Adrenal gland (tissue), 9 donors: ENCODE measurements at regions not wholly inside any gene's neighbourhood (a gene's known extent, or its start where the extent isn't known, plus 50 kb on each side); places are given as distances from the start of the nearest gene placed in this dataset.

Experiments used
- DNase-seq, 7 donors: peaks; one replicate each; pipeline ENCODE4 v3.0.0-alpha.2; 2019 to 2020
- H3K27ac ChIP-seq, 5 donors: fragments of 200-600 bp; sonication (generic) in 4 of 5; 1 replicate in 3 of 5; 2 replicates in 2 of 5; pipeline versions ENCODE4 v1.5.1 to v1.8.0; 2016 to 2020; ENCODE audit warnings: mild to moderate bottlenecking in 1 of 5
- H3K27me3 ChIP-seq: fragments of 200-600 bp; 2 replicates; pipeline ENCODE4 v1.8.0; 2021
- H3K36me3 ChIP-seq, 2 donors: fragments of 200-600 bp; replicated peaks in 1 of 2; 1 replicate in 1 of 2; 2 replicates in 1 of 2; pipeline versions ENCODE4 v1.5.1 to v1.8.0; 2018 to 2022
- H3K4me1 ChIP-seq, 2 donors: fragments of 200-600 bp; replicated peaks in 1 of 2; 1 replicate in 1 of 2; 2 replicates in 1 of 2; pipeline versions ENCODE4 v1.5.1 to v1.8.0; 2018 to 2021
- H3K4me3 ChIP-seq, 4 donors: fragments of 200-600 bp; sonication (generic) in 3 of 4; one replicate each; pipeline ENCODE4 v1.5.1; 2016 to 2018
- H3K9me3 ChIP-seq, 3 donors: fragments of 200-600 bp; sonication (generic) in 1 of 3; replicated peaks in 1 of 3; 1 replicate in 2 of 3; 2 replicates in 1 of 3; pipeline versions ENCODE4 v1.5.1 to v1.8.0; 2016 to 2021
- CTCF ChIP-seq, 6 experiments: fragments of 450-650 bp in 4 of 6; fragments of 200-600 bp in 2 of 6; sonication (generic) in 1 of 6; IDR thresholded peaks; 1 replicate in 5 of 6; 2 replicates in 1 of 6; pipeline versions ENCODE4 v1.5.1 to v1.8.0; 2016 to 2021; ENCODE audit warnings: antibody characterized with exemption in 6 of 6, mild to moderate bottlenecking in 2 of 6, moderate library complexity in 1 of 6
- POLR2A ChIP-seq, 2 donors: fragments of 450-650 bp; IDR thresholded peaks; one replicate each; pipeline ENCODE4 v1.6.1; 2017; ENCODE audit warnings: antibody characterized with exemption in 2 of 2, mild to moderate bottlenecking in 2 of 2, moderate library complexity in 1 of 2
- WGBS, 4 donors: extraction: QIAGEN DNeasy Blood & Tissue Kit in 2 of 4; methylation state at CpG; one replicate each; pipeline versions ENCODE4 v1.1.5 to v1.1.7; 2013 to 2017; 5-methylcytosine and 5-hydroxymethylcytosine counted together
- intact Hi-C, 2 donors: fragments of 100-400 bp; cut with DNase I; formaldehyde crosslinking; loops; one replicate each; pipeline versions ENCODE4 v1.14.1 to v1.15.0; 2022 to 2023
- donor health status: healthy with polysubstance abuse.
- donor health status: Bipolar disorder and iron deficiency.
- donor health status: DM: yes; HTN: yes; CAD: no.
- donor health status: DM: no; HTN: no; CAD: no.
- donor health status: DM: no; HTN: no; CAD: no.

DNA sequence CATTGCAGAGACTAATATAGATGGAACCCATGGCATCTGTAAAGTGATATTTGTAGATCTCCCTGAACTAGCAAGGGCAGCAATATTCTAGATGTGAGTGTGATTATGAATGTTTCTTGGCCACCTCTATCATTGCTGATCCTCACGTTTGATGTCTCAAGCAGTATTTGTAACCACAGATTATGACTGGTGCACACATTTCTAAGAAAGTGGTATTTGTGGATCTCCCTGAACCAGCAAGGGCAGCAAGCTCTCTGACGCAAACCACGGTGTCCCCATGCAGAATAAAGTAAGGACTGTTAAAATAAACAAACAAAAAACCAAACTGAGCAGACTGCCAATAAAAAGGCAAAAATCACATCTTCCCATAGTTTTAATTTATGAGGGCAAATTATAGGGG lies 301.3 kb downstream of the CSNK1G3 start:
- Histone ChIP-seq H3K27ac (no peak overlapping the region), H3K4me1 (no peaks in the 10 kb centered on the region), H3K27me3 (no peaks in the 10 kb centered on the region), H3K36me3 (no peaks in the 10 kb centered on the region), H3K9me3 (no peaks in the 10 kb centered on the region), H3K4me3 (no peak overlapping the region)
- 80 to 84% (median 82%) methylated on average over 3 of the region's 3 CpGs for WGBS, 4 donors
- no peak for TF ChIP-seq CTCF (IDR thresholded peaks at IDR 0.05)
- no peak for TF ChIP-seq POLR2A (IDR thresholded peaks at IDR 0.05)
- DNase-seq: no peak
- intact Hi-C loops: no loop called here

- WGBS, 4 donors: 90 to 98% (median 97%) methylated on average over 2 of the region's 2 CpGs
- TF ChIP-seq CTCF (IDR thresholded peaks at IDR 0.05): no peak
- TF ChIP-seq POLR2A (IDR thresholded peaks at IDR 0.05): no peak
- no peak overlapping the region for H3K27ac ChIP-seq
- no peaks in the 10 kb centered on the region for H3K36me3 ChIP-seq
- H3K4me3 ChIP-seq: no peak overlapping the region
- DNase-seq: no peak
- intact Hi-C loops: no loop called here
- H3K27me3 ChIP-seq: no peaks in the 10 kb centered on the region
- H3K9me3 ChIP-seq: no peaks in the 10 kb centered on the region
- no peaks in the 10 kb centered on the region for H3K4me1 ChIP-seq
Measured at GRCh38 chr5:123811831-123812230, 299.9 kb downstream of the CSNK1G3 start.

GRCh38 chr5:123810746-123811340 lies 298.9 kb downstream of the CSNK1G3 start:
- WGBS, 4 donors: 77 to 87% (median 79%) methylated on average over 8 of the region's 8 CpGs
- H3K27me3 ChIP-seq: no peaks in the 10 kb centered on the region
- H3K9me3 ChIP-seq: no peaks in the 10 kb centered on the region
- no peaks in the 10 kb centered on the region for H3K4me1 ChIP-seq
- H3K4me3 ChIP-seq: no peak overlapping the region
- H3K27ac ChIP-seq: no peak overlapping the region
- DNase-seq: no peak
- TF ChIP-seq CTCF (IDR thresholded peaks at IDR 0.05) (no peak), POLR2A (IDR thresholded peaks at IDR 0.05) (no peak)
- intact Hi-C loops: no loop called here
- no peaks in the 10 kb centered on the region for H3K36me3 ChIP-seq

DNA sequence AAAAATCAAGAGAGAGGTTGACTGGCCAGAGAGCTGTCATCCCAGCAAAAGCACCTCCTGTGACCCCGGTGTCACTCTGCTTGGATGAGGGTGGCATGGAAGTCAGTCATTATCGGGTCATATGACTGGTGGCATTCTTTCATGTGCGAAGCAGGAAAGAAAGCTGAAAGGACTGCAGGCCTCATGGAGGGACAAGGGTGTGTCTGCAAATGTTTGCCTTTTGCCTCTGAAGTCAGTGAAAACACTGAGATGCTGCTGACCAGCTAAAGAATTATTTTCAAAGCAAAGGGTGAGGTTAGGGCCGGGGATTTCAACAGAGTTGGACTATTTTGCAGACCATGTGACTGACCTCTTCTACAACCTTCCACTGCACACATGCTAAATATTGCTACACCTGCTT lies 298.3 kb downstream of the CSNK1G3 start:
- Histone ChIP-seq H3K4me1 (no peaks in the 10 kb centered on the region), H3K4me3 (no peak overlapping the region), H3K36me3 (no peaks in the 10 kb centered on the region), H3K27me3 (no peaks in the 10 kb centered on the region), H3K9me3 (no peaks in the 10 kb centered on the region), H3K27ac (no peak overlapping the region)
- WGBS, 4 donors: 64 to 74% (median 72%) methylated on average over 4 of the region's 4 CpGs
- DNase-seq: no peak
- TF ChIP-seq POLR2A (IDR thresholded peaks at IDR 0.05) (no peak), CTCF (IDR thresholded peaks at IDR 0.05) (no peak)
- intact Hi-C loops: no loop called here
